ENCODE measurements at regions not wholly inside any gene's neighbourhood (a gene's known extent, or its start where the extent isn't known, plus 50 kb on each side); places are given as distances from the start of the nearest gene placed in this dataset.

- TF ChIP-seq CTCF (optimal IDR thresholded peaks at IDR 0.05 in 1 of 3, IDR thresholded peaks at IDR 0.05 in 1 of 3, conservative IDR thresholded peaks at IDR 0.05 in 1 of 3; ENCODE audit: extremely low read depth in 1 of 3, insufficient read depth in 2 of 3, low read length in 3 of 3) (no peak), EZH2 (IDR thresholded peaks at IDR 0.05; ENCODE audit: low read length) (no peak)
These were observed 198.6 kb upstream of the CAND1 start for GRCh38 chr12:67070604-67071003.

Measured in keratinocyte (primary cell).